Panc1 (cell line): ENCODE measurements at regions not wholly inside any gene's neighbourhood (a gene's known extent, or its start where the extent isn't known, plus 50 kb on each side); places are given as distances from the start of the nearest gene placed in this dataset.

Experiments
- CTCF ChIP-seq: fragments of 450-650 bp; IDR thresholded peaks from 2 replicates; pipeline ENCODE4 v1.5.1; 2017; ENCODE audit warnings: mild to moderate bottlenecking
- POLR2AphosphoS5 ChIP-seq: IDR thresholded peaks from 2 replicates; pipeline ENCODE4 v1.6.1; 2012; ENCODE audit warnings: mild to moderate bottlenecking, low read depth, low read length, moderate library complexity
- REST ChIP-seq, 2 experiments: IDR thresholded peaks; 2 replicates each; pipeline ENCODE4 v1.6.1; 2011 to 2012; ENCODE audit warnings: low read depth in 2 of 2, control low read depth in 1 of 2, low read length in 1 of 2, mild to moderate bottlenecking in 1 of 2, moderate library complexity in 1 of 2; ENCODE audit not compliant: insufficient read depth in 1 of 2
- SIN3A ChIP-seq: IDR thresholded peaks from 2 replicates; pipeline ENCODE4 v1.6.1; 2012; ENCODE audit warnings: low read depth, mild to moderate bottlenecking, low read length, moderate library complexity, borderline replicate concordance; ENCODE audit not compliant: insufficient read depth

- TF ChIP-seq CTCF = no peak
- no peak for TF ChIP-seq POLR2AphosphoS5
- no peak for TF ChIP-seq REST (IDR thresholded peaks at IDR 0.05; ENCODE audit: insufficient read depth in 1 of 2, low read depth in 2 of 2, low read length in 1 of 2)
- no peak for TF ChIP-seq SIN3A
These were observed 153.5 kb downstream of the RFC3 start for GRCh38 chr13:33971562-33971819.
